HCT116 (cell line): ENCODE measurements at regions not wholly inside any gene's neighbourhood (a gene's known extent, or its start where the extent isn't known, plus 50 kb on each side); places are given as distances from the start of the nearest gene placed in this dataset.

Source experiments
- ATAC-seq: fragments of 200-7000 bp; cut with Tn5 transposase; 2 replicates; pipeline ENCODE4 v1.9.1; 2020; ENCODE audit warnings: mild to moderate bottlenecking, moderate library complexity
- BruUV-seq: library from RNA; stranded (reverse); fragments of 400-500 nt; replicated peaks from 2 replicates; lab custom pipeline; 2021; lab: Mats Ljungman, UMichigan
- CTCF ChIA-PET: fragments of 300-600 bp; sonication (Branson Sonifier 250); formaldehyde crosslinking; loops from one replicate; lab custom pipeline; 2021; ENCODE audit warnings: antibody characterized with exemption; lab: Charles Lee
- POLR2A ChIA-PET: fragments of 300-600, 350-600 bp; sonication (Branson Sonifier 250); formaldehyde crosslinking; loops from one replicate; lab custom pipeline; 2021; ENCODE audit warnings: antibody characterized with exemption; lab: Charles Lee
- RAD21 ChIA-PET, 2 experiments: fragments of 300-600 bp; sonication (Branson Sonifier 250); formaldehyde crosslinking; loops; one replicate each; lab custom pipeline; 2023; ENCODE audit warnings: low total read pairs in 2 of 2; ENCODE audit not compliant: uncharacterized antibody in 2 of 2, unreplicated experiment in 2 of 2, low non-redundant PET in 1 of 2; lab: Charles Lee
- DNase-seq: peaks from one replicate; pipeline ENCODE4 v3.0.0-alpha.2; 2010; ENCODE audit warnings: low read depth, low spot score
- H2AFZ ChIP-seq: fragments of 200-600 bp; shearing (Covaris generic), sonication (generic); 2 replicates; pipeline ENCODE4 v1.6.1; 2017; ENCODE audit warnings: low read depth, mixed run types, mixed read lengths, antibody characterized with exemption, low read length; ENCODE audit not compliant: poor library complexity, severe bottlenecking
- H3K27ac ChIP-seq: 2 replicates; pipeline ENCODE4 v1.5.1; 2012; ENCODE audit warnings: low read depth, low read length
- H3K27me3 ChIP-seq: fragments of 200-600 bp; sonication (generic); 2 replicates; pipeline ENCODE4 v1.6.1; 2016; ENCODE audit warnings: mixed run types, low read length, mixed read lengths; ENCODE audit not compliant: insufficient read depth
- H3K36me3 ChIP-seq, 2 experiments: fragments of 200-500 bp in 1 of 2; fragments of 200-600 bp in 1 of 2; sonication (Bioruptor generic) in 1 of 2; sonication (generic) in 1 of 2; 2 replicates each; pipeline versions ENCODE4 v1.5.1 to v1.6.1; 2014 to 2016; ENCODE audit warnings: low read length in 2 of 2, inconsistent platforms in 1 of 2, mixed read lengths in 1 of 2, mixed run types in 1 of 2; ENCODE audit not compliant: insufficient read depth in 2 of 2, control insufficient read depth in 1 of 2
- H3K4me1 ChIP-seq, 2 experiments: fragments of 200-600 bp in 1 of 2; sonication (generic) in 1 of 2; 2 replicates each; pipeline versions ENCODE4 v1.5.1 to v1.6.1; 2012 to 2017; ENCODE audit warnings: low read length in 2 of 2, inconsistent platforms in 1 of 2, mild to moderate bottlenecking in 1 of 2, mixed read lengths in 1 of 2, mixed run types in 1 of 2, moderate library complexity in 1 of 2; ENCODE audit not compliant: insufficient read depth in 2 of 2, control insufficient read depth in 1 of 2
- H3K4me2 ChIP-seq: fragments of 200-600 bp; sonication (generic); 2 replicates; pipeline ENCODE4 v1.6.1; 2017; ENCODE audit warnings: mixed run types, low read length, mixed read lengths
- H3K4me3 ChIP-seq, 2 experiments: fragments of 200-600 bp in 1 of 2; sonication (generic) in 1 of 2; replicated peaks in 1 of 2; 2 replicates each; pipeline ENCODE4 v1.5.1; 2011 to 2016; ENCODE audit warnings: low read length in 2 of 2, control low read depth in 1 of 2, low read depth in 1 of 2, mild to moderate bottlenecking in 1 of 2, mixed read lengths in 1 of 2, mixed run types in 1 of 2
- H3K79me2 ChIP-seq: fragments of 200-600 bp; sonication (generic); 2 replicates; pipeline ENCODE4 v1.6.1; 2017; ENCODE audit warnings: mild to moderate bottlenecking, mixed run types, low read length, moderate library complexity, mixed read lengths; ENCODE audit not compliant: insufficient read depth
- H3K9ac ChIP-seq: fragments of 200-600 bp; sonication (generic); 2 replicates; pipeline ENCODE4 v1.6.1; 2016; ENCODE audit warnings: low read length, mixed read lengths
- H3K9me2 ChIP-seq: fragments of 200-600 bp; sonication (generic), shearing (Covaris generic); 2 replicates; pipeline ENCODE4 v1.6.1; 2017; ENCODE audit warnings: mixed run types, mild to moderate bottlenecking, moderate library complexity; ENCODE audit not compliant: insufficient read depth
- H3K9me3 ChIP-seq, 2 experiments: fragments of 200-500 bp in 1 of 2; fragments of 200-600 bp in 1 of 2; sonication (Bioruptor generic) in 1 of 2; sonication (generic) in 1 of 2; 2 replicates each; pipeline ENCODE4 v1.6.1; 2014 to 2017; ENCODE audit warnings: low read length in 2 of 2, mixed read lengths in 2 of 2, inconsistent platforms in 1 of 2, low read depth in 1 of 2, mild to moderate bottlenecking in 1 of 2, mixed run types in 1 of 2, moderate library complexity in 1 of 2; ENCODE audit not compliant: control insufficient read depth in 1 of 2, insufficient read depth in 1 of 2
- H4K20me1 ChIP-seq: fragments of 200-600 bp; sonication (generic), shearing (Covaris generic); 2 replicates; pipeline ENCODE4 v1.6.1; 2017; ENCODE audit warnings: mixed run types, mild to moderate bottlenecking, moderate library complexity; ENCODE audit not compliant: insufficient read depth
- EGR1 ChIP-seq: IDR thresholded peaks from 2 replicates; pipeline ENCODE4 v1.6.1; 2012; ENCODE audit warnings: low read depth
- ELF1 ChIP-seq: IDR thresholded peaks from 2 replicates; pipeline ENCODE4 v1.6.1; 2012; ENCODE audit warnings: low read depth, borderline replicate concordance
- EZH2 ChIP-seq: fragments of 200-600 bp; sonication (generic); IDR thresholded peaks from 2 replicates; pipeline ENCODE4 v1.6.1; 2017; ENCODE audit warnings: antibody characterized with exemption, mixed run types
- EZH2phosphoT487 ChIP-seq: fragments of 200-600 bp; IDR thresholded peaks from 2 replicates; pipeline ENCODE4 v1.6.1; 2018; ENCODE audit warnings: antibody characterized with exemption, borderline replicate concordance
- FOSL1 ChIP-seq: IDR thresholded peaks from 2 replicates; pipeline ENCODE4 v1.6.1; 2012; ENCODE audit warnings: low read depth
- JUND ChIP-seq: IDR thresholded peaks from 2 replicates; pipeline ENCODE4 v1.6.1; 2012
- POLR2A ChIP-seq: IDR thresholded peaks from 2 replicates; pipeline ENCODE4 v1.7.0; 2011; ENCODE audit warnings: borderline replicate concordance; ENCODE audit not compliant: insufficient read depth, insufficient read length; ENCODE audit errors: extremely low read depth
- POLR2AphosphoS5 ChIP-seq: IDR thresholded peaks from 2 replicates; pipeline ENCODE4 v1.6.1; 2011; ENCODE audit warnings: mild to moderate bottlenecking, low read depth, low read length, moderate library complexity
- SIN3A ChIP-seq: IDR thresholded peaks from 2 replicates; pipeline ENCODE4 v1.6.1; 2012; ENCODE audit warnings: low read depth
- SP1 ChIP-seq: IDR thresholded peaks from 2 replicates; pipeline ENCODE4 v1.6.1; 2012; ENCODE audit warnings: low read depth
- SRF ChIP-seq: IDR thresholded peaks from 2 replicates; pipeline ENCODE4 v1.6.1; 2012; ENCODE audit warnings: low read depth
- TCF7L2 ChIP-seq: IDR thresholded peaks from 2 replicates; pipeline ENCODE4 v1.7.0; 2011; ENCODE audit warnings: borderline replicate concordance, inconsistent platforms; ENCODE audit not compliant: insufficient read depth, insufficient read length; ENCODE audit errors: extremely low read depth
- YY1 ChIP-seq: IDR thresholded peaks from 2 replicates; pipeline ENCODE4 v1.6.1; 2011; ENCODE audit warnings: low read length, low read depth, moderate library complexity, mild to moderate bottlenecking; ENCODE audit not compliant: insufficient replicate concordance; ENCODE audit errors: extremely low read depth
- ZFX ChIP-seq: fragments of 450-650 bp; IDR thresholded peaks from 2 replicates; pipeline ENCODE4 v1.6.1; 2017
- ZNF274 ChIP-seq: fragments of 200-500 bp; sonication (Bioruptor generic); IDR thresholded peaks from 2 replicates; pipeline ENCODE4 v1.6.1; 2014; ENCODE audit warnings: mild to moderate bottlenecking, low read depth, low read length, inconsistent platforms
- intact Hi-C: fragments of 100-400 bp; cut with micrococcal nuclease; formaldehyde crosslinking; loops from 2 replicates; pipeline ENCODE4 v1.10.0; 2022
- TF ChIP-seq, protein P1 (sequence below): IDR thresholded peaks from 2 replicates; pipeline ENCODE4 v1.6.1; 2011; ENCODE audit warnings: mild to moderate bottlenecking, low read length, moderate library complexity; ENCODE audit not compliant: insufficient replicate concordance; ENCODE audit errors: extremely low read depth
- TF ChIP-seq, protein P2 (sequence below), 3 experiments: fragments of 200-600 bp in 1 of 3; sonication (generic) in 1 of 3; IDR thresholded peaks in 2 of 3; conservative IDR thresholded peaks in 1 of 3; 2 replicates each; pipeline ENCODE4 v1.5.1; 2012 to 2017; ENCODE audit warnings: low read depth in 2 of 3, low read length in 2 of 3, antibody characterized with exemption in 1 of 3, borderline replicate concordance in 1 of 3, control low read depth in 1 of 3, mild to moderate bottlenecking in 1 of 3, mixed read lengths in 1 of 3, mixed run types in 1 of 3, moderate library complexity in 1 of 3; ENCODE audit not compliant: insufficient read depth in 1 of 3
- TF ChIP-seq, protein P3 (sequence below): IDR thresholded peaks from 2 replicates; pipeline ENCODE4 v1.6.1; 2012
- TF ChIP-seq, protein P4 (sequence below): IDR thresholded peaks from 2 replicates; pipeline ENCODE4 v1.6.1; 2012

- Histone ChIP-seq H3K27me3 (no peaks in the 10 kb centered on the region), H4K20me1 (no peaks in the 10 kb centered on the region), H2AFZ (no peak overlapping the region), H3K9me2 (no peaks in the 10 kb centered on the region), H3K4me3 (no peak overlapping the region), H3K36me3 (0 out of 4 replicates have a peak, but pooled peaks cover 0 to 4% of the 10 kb centered on the region in 2 experiments)
- TF ChIP-seq, protein P1, sequence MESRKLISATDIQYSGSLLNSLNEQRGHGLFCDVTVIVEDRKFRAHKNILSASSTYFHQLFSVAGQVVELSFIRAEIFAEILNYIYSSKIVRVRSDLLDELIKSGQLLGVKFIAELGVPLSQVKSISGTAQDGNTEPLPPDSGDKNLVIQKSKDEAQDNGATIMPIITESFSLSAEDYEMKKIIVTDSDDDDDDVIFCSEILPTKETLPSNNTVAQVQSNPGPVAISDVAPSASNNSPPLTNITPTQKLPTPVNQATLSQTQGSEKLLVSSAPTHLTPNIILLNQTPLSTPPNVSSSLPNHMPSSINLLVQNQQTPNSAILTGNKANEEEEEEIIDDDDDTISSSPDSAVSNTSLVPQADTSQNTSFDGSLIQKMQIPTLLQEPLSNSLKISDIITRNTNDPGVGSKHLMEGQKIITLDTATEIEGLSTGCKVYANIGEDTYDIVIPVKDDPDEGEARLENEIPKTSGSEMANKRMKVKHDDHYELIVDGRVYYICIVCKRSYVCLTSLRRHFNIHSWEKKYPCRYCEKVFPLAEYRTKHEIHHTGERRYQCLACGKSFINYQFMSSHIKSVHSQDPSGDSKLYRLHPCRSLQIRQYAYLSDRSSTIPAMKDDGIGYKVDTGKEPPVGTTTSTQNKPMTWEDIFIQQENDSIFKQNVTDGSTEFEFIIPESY = no peak
- TF ChIP-seq SRF (no peak), FOSL1 (no peak), SP1 (no peak), POLR2AphosphoS5 (no peak), YY1 (no peak), EZH2 (no peak), TCF7L2 (no peak), ZNF274 (no peak), ZFX (no peak), ELF1 (no peak), JUND (no peak), SIN3A (no peak), EZH2phosphoT487 (no peak), POLR2A (no peak), EGR1 (no peak)
- TF ChIP-seq, protein P2, sequence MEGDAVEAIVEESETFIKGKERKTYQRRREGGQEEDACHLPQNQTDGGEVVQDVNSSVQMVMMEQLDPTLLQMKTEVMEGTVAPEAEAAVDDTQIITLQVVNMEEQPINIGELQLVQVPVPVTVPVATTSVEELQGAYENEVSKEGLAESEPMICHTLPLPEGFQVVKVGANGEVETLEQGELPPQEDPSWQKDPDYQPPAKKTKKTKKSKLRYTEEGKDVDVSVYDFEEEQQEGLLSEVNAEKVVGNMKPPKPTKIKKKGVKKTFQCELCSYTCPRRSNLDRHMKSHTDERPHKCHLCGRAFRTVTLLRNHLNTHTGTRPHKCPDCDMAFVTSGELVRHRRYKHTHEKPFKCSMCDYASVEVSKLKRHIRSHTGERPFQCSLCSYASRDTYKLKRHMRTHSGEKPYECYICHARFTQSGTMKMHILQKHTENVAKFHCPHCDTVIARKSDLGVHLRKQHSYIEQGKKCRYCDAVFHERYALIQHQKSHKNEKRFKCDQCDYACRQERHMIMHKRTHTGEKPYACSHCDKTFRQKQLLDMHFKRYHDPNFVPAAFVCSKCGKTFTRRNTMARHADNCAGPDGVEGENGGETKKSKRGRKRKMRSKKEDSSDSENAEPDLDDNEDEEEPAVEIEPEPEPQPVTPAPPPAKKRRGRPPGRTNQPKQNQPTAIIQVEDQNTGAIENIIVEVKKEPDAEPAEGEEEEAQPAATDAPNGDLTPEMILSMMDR (IDR thresholded peaks at IDR 0.05 in 2 of 3, conservative IDR thresholded peaks at IDR 0.05 in 1 of 3; ENCODE audit: borderline replicate concordance in 1 of 3, insufficient read depth in 1 of 3, low read depth in 2 of 3, low read length in 2 of 3) = no peak
- TF ChIP-seq, protein P3, sequence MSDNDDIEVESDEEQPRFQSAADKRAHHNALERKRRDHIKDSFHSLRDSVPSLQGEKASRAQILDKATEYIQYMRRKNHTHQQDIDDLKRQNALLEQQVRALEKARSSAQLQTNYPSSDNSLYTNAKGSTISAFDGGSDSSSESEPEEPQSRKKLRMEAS = no peak
- TF ChIP-seq, protein P4, sequence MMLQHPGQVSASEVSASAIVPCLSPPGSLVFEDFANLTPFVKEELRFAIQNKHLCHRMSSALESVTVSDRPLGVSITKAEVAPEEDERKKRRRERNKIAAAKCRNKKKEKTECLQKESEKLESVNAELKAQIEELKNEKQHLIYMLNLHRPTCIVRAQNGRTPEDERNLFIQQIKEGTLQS = no peak
- TF ChIP-seq, all 23 proteins: peak for 0
- DNase-seq (no peak), ATAC-seq (no peak)
- Histone ChIP-seq H3K4me2 (no peak overlapping the region), H3K9me3 (no peaks in the 10 kb centered on the region), H3K79me2 (no peaks in the 10 kb centered on the region), H3K4me1 (no peaks in the 10 kb centered on the region), H3K27ac (no peak overlapping the region), H3K9ac (no peak overlapping the region)
- ChIA-PET POLR2A (no interaction called here), RAD21 (no interaction called here), CTCF (interaction anchor here (1.3 kb wide), 1 partner anchor 8 kb away, joined by 3 read pairs; no protein-coding TSS in a partner anchor)
- no TSS peak for BruUV-seq
- intact Hi-C loops = no loop called here
Observed at GRCh38 chr17:6919158-6919557, 76.7 kb upstream of the ALOX12 start.
